GM12878 (cell line): ENCODE measurements at regions not wholly inside any gene's neighbourhood (a gene's known extent, or its start where the extent isn't known, plus 50 kb on each side); places are given as distances from the start of the nearest gene placed in this dataset.

Experiments
- ATAC-seq: fragments of 200-7000 bp; cut with Tn5 transposase; 3 replicates; pipeline ENCODE4 v1.9.1; 2020; ENCODE audit warnings: mild to moderate bottlenecking, moderate library complexity
- BruUV-seq: library from RNA; stranded (reverse); fragments of 400-500 nt; replicated peaks from 2 replicates; lab custom pipeline; 2021; lab: Mats Ljungman, UMichigan
- CTCF ChIA-PET: fragments of 300-600 bp; sonication (Branson Sonifier 250); formaldehyde crosslinking; extraction: SDS; loops from one replicate; lab custom pipeline; 2021; ENCODE audit warnings: inconsistent platforms; lab: Yijun Ruan, JAX
- POLR2A ChIA-PET: fragments of 350-600 bp; formaldehyde crosslinking; extraction: SDS; loops from one replicate; lab custom pipeline; 2021; ENCODE audit warnings: inconsistent platforms; lab: Charles Lee
- RAD21 ChIA-PET: fragments of 300-600 bp; sonication (Branson Sonifier 250); formaldehyde crosslinking; loops from one replicate; lab custom pipeline; 2023; ENCODE audit warnings: antibody characterized with exemption; ENCODE audit not compliant: unreplicated experiment; lab: Charles Lee
- SMC1A ChIA-PET: fragments of 300-600 bp; sonication (Branson Sonifier 250); formaldehyde crosslinking; loops from one replicate; lab custom pipeline; 2023; ENCODE audit not compliant: unreplicated experiment, uncharacterized antibody; lab: Charles Lee
- DNase-seq: peaks from one replicate; pipeline ENCODE4 v3.0.0-alpha.2; 2011; ENCODE audit warnings: low read depth, low spot score
- FAIRE-seq: peaks from 3 replicates; lab custom pipeline; 2011; peaks lifted over from hg19 to GRCh38; lab: Jason Lieb, UNC
- H2AFZ ChIP-seq: 2 replicates; pipeline ENCODE4 v1.6.0; 2011; ENCODE audit warnings: low read depth, low read length, control low read depth; ENCODE audit not compliant: control insufficient read depth
- H3K27ac ChIP-seq: 2 replicates; pipeline ENCODE4 v1.5.1; 2011; ENCODE audit warnings: control low read depth; ENCODE audit not compliant: control insufficient read depth, insufficient read depth
- H3K27me3 ChIP-seq, 2 experiments: replicated peaks in 1 of 2; 2 replicates each; pipeline versions ENCODE4 v1.6.0 to v1.6.1; 2011; ENCODE audit warnings: low read length in 1 of 2; ENCODE audit not compliant: control insufficient read depth in 2 of 2, insufficient read depth in 2 of 2
- H3K36me3 ChIP-seq, 2 experiments: 2 replicates each; pipeline ENCODE4 v1.5.1; 2011; ENCODE audit warnings: low read length in 1 of 2; ENCODE audit not compliant: control insufficient read depth in 2 of 2, insufficient read depth in 2 of 2
- H3K4me1 ChIP-seq: 2 replicates; pipeline ENCODE4 v1.6.1; 2011; ENCODE audit warnings: mild to moderate bottlenecking, low read length, moderate library complexity, mixed read lengths; ENCODE audit not compliant: control insufficient read depth, insufficient read depth
- H3K4me2 ChIP-seq: 2 replicates; pipeline ENCODE4 v1.6.0; 2011; ENCODE audit warnings: control low read depth; ENCODE audit not compliant: control insufficient read depth, insufficient read depth
- H3K4me3 ChIP-seq: fragments of 200-600 bp; sonication (generic); 2 replicates; pipeline ENCODE4 v1.5.1; 2016
- H3K79me2 ChIP-seq: 2 replicates; pipeline ENCODE4 v1.6.0; 2011; ENCODE audit warnings: low read length; ENCODE audit not compliant: control insufficient read depth, insufficient read depth
- H3K9ac ChIP-seq: 2 replicates; pipeline ENCODE4 v1.8.0; 2011; ENCODE audit warnings: low read length, control low read depth, mixed read lengths; ENCODE audit not compliant: control insufficient read depth, insufficient read depth
- H3K9me3 ChIP-seq: replicated peaks from 3 replicates; pipeline ENCODE4 v1.5.1; 2011; ENCODE audit warnings: mild to moderate bottlenecking, low read length; ENCODE audit not compliant: control insufficient read depth, insufficient read depth
- H4K20me1 ChIP-seq: 2 replicates; pipeline ENCODE4 v1.6.0; 2011; ENCODE audit not compliant: control insufficient read depth, insufficient read depth
- BCL11A ChIP-seq: IDR thresholded peaks from 2 replicates; pipeline ENCODE4 v1.6.1; 2011; ENCODE audit warnings: low read depth, low read length
- KDM1A ChIP-seq: fragments of 200-600 bp; sonication (generic); IDR thresholded peaks from 2 replicates; pipeline ENCODE4 v1.6.1; 2016; ENCODE audit warnings: borderline replicate concordance
- MLLT1 ChIP-seq: fragments of 450-650 bp; IDR thresholded peaks from 2 replicates; pipeline ENCODE4 v1.6.1; 2016; ENCODE audit warnings: mild to moderate bottlenecking
- NR2C2 ChIP-seq: IDR thresholded peaks from 2 replicates; pipeline ENCODE4 v1.6.1; 2011; ENCODE audit warnings: borderline replicate concordance, low read depth; ENCODE audit not compliant: control insufficient read depth, insufficient read length
- SIN3A ChIP-seq: IDR thresholded peaks from 2 replicates; pipeline ENCODE4 v1.6.1; 2012; ENCODE audit warnings: low read depth, low read length, improper control_type of control experiment
- STAT3 ChIP-seq: IDR thresholded peaks from 2 replicates; pipeline ENCODE4 v1.6.1; 2011; ENCODE audit warnings: low read depth, low read length, improper control_type of control experiment
- ZBTB4 ChIP-seq: fragments of 450-650 bp; formaldehyde crosslinking; IDR thresholded peaks from 2 replicates; pipeline ENCODE4 v1.4.0; 2022; ENCODE audit warnings: mild to moderate bottlenecking, moderate library complexity
- WGBS: methylation state at CpG from one replicate; pipeline ENCODE4 v1.1.6; 2016; ENCODE audit warnings: low lambda C conversion rate; ENCODE audit not compliant: insufficient replicate concordance, insufficient coverage; ENCODE audit errors: missing lambda C conversion rate; 5-methylcytosine and 5-hydroxymethylcytosine counted together
- in situ Hi-C: fragments of 300-500 bp; cut with MboI; formaldehyde crosslinking; loops from 9 replicates; pipeline ENCODE4 v1.14.3; 2018; ENCODE audit warnings: mixed read lengths
- intact Hi-C: fragments of 100-400 bp; cut with micrococcal nuclease; formaldehyde crosslinking; loops from one replicate; pipeline ENCODE4 v1.14.2; 2022; ENCODE audit not compliant: unreplicated experiment

GRCh38 chr11:13107544-13108044 lies 98.5 kb downstream of the RASSF10 start:
- TF ChIP-seq STAT3: no peak
- no peak for TF ChIP-seq BCL11A
- TF ChIP-seq SIN3A: no peak
- no peak for TF ChIP-seq ZBTB4 (CRISPR knock-in tag)
- no peak for TF ChIP-seq NR2C2
- no peak for TF ChIP-seq MLLT1
- no peak for TF ChIP-seq KDM1A
- TF ChIP-seq, all 136 proteins: peak for 0
- BruUV-seq: no TSS peak
- Histone ChIP-seq H3K36me3 (no peaks in the 10 kb centered on the region), H4K20me1 (no peaks in the 10 kb centered on the region), H3K79me2 (no peaks in the 10 kb centered on the region), H3K4me1 (no peaks in the 10 kb centered on the region), H3K27me3 (no peaks in the 10 kb centered on the region), H3K4me2 (no peak overlapping the region), H3K9ac (no peak overlapping the region), H3K4me3 (no peak overlapping the region), H2AFZ (no peak overlapping the region), H3K27ac (no peak overlapping the region), H3K9me3 (no peaks in the 10 kb centered on the region; the same call in 2 of the 3 replicates)
- intact Hi-C loops (no loop called here), in situ Hi-C loops (no loop called here)
- ATAC-seq (no peak), DNase-seq (no peak), FAIRE-seq (no peak)
- RAD21 ChIA-PET: no interaction called here
- WGBS: 46% methylated on average over 5 of the region's 5 CpGs
- CTCF ChIA-PET: interaction anchor here (0.7 kb wide), 1 partner anchor 1215 kb away, joined by 3 read pairs; no protein-coding TSS in a partner anchor
- POLR2A ChIA-PET: no interaction called here
- SMC1A ChIA-PET: interaction anchor here (1.2 to 1.3 kb wide), 2 partner anchors 10 to 13 kb away, joined by 3 to 5 read pairs; no protein-coding TSS in a partner anchor
